Endothelial cell of umbilical vein (primary cell): ENCODE measurements at regions not wholly inside any gene's neighbourhood (a gene's known extent, or its start where the extent isn't known, plus 50 kb on each side); places are given as distances from the start of the nearest gene placed in this dataset.

Experiments used
- BruUV-seq: library from RNA; stranded (reverse); fragments of 400-500 nt; replicated peaks from 2 replicates; lab custom pipeline; 2021; lab: Mats Ljungman, UMichigan
- CTCF ChIA-PET: fragments of 300-600, 350-600 bp; sonication (Branson Sonifier 250); formaldehyde crosslinking; loops from one replicate; lab custom pipeline; 2021; ENCODE audit warnings: antibody characterized with exemption, inconsistent platforms; lab: Charles Lee
- POLR2A ChIA-PET: fragments of 300-600, 350-600 bp; sonication (Branson Sonifier 250); formaldehyde crosslinking; loops from one replicate; lab custom pipeline; 2021; ENCODE audit warnings: antibody characterized with exemption, inconsistent platforms; lab: Charles Lee
- DNase-seq: peaks from one replicate; pipeline ENCODE4 v3.0.0-alpha.2; 2011; ENCODE audit warnings: low read depth, low spot score
- FAIRE-seq: peaks from 2 replicates; lab custom pipeline; 2011; peaks lifted over from hg19 to GRCh38; lab: Jason Lieb, UNC
- H2AFZ ChIP-seq: 2 replicates; pipeline ENCODE4 v1.6.0; 2012; ENCODE audit warnings: low read depth, low read length, control low read depth, inconsistent platforms
- H3K27ac ChIP-seq: 2 replicates; pipeline ENCODE4 v1.5.1; 2011; ENCODE audit warnings: low read depth, mild to moderate bottlenecking, control low read depth, low read length, moderate library complexity; ENCODE audit not compliant: insufficient read depth
- H3K27me3 ChIP-seq, 2 experiments: 2 replicates each; pipeline versions ENCODE4 v1.6.0 to v1.6.1; 2011; ENCODE audit warnings: low read length in 2 of 2, mixed read lengths in 1 of 2; ENCODE audit not compliant: control insufficient read depth in 2 of 2, insufficient read depth in 2 of 2
- H3K36me3 ChIP-seq, 2 experiments: 2 replicates in 1 of 2; 3 replicates in 1 of 2; pipeline ENCODE4 v1.5.1; 2011; ENCODE audit warnings: low read length in 2 of 2, mild to moderate bottlenecking in 1 of 2, moderate library complexity in 1 of 2; ENCODE audit not compliant: control insufficient read depth in 2 of 2, insufficient read depth in 2 of 2; ENCODE audit errors: extremely low read depth in 1 of 2
- H3K4me1 ChIP-seq: 3 replicates; pipeline ENCODE4 v1.5.1; 2011; ENCODE audit warnings: mild to moderate bottlenecking, low read length; ENCODE audit not compliant: control insufficient read depth, insufficient read depth; ENCODE audit errors: extremely low read depth
- H3K4me2 ChIP-seq: 2 replicates; pipeline ENCODE4 v1.6.1; 2011; ENCODE audit warnings: low read length, control low read depth, mixed read lengths; ENCODE audit not compliant: insufficient read depth
- H3K4me3 ChIP-seq, 3 experiments: fragments of 200-600 bp in 1 of 3; sonication (generic), shearing (Covaris generic) in 1 of 3; replicated peaks in 1 of 3; 2 replicates each; pipeline ENCODE4 v1.5.1; 2011 to 2016; ENCODE audit warnings: control low read depth in 3 of 3, low read length in 3 of 3, mild to moderate bottlenecking in 2 of 3, inconsistent platforms in 1 of 3, low read depth in 1 of 3, moderate library complexity in 1 of 3; ENCODE audit not compliant: insufficient read depth in 1 of 3
- H3K79me2 ChIP-seq: 2 replicates; pipeline ENCODE4 v1.6.0; 2012; ENCODE audit warnings: low read length, inconsistent platforms; ENCODE audit not compliant: control insufficient read depth, insufficient read depth
- H3K9ac ChIP-seq: replicated peaks from 2 replicates; pipeline ENCODE3; 2011; ENCODE audit warnings: low read length, control low read depth; ENCODE audit not compliant: insufficient read depth; ENCODE audit errors: extremely low read depth
- H3K9me1 ChIP-seq: replicated peaks from 3 replicates; pipeline ENCODE4 v1.6.0; 2011; ENCODE audit warnings: mild to moderate bottlenecking, low read length; ENCODE audit not compliant: control insufficient read depth, insufficient read depth; ENCODE audit errors: extremely low read depth
- H3K9me3 ChIP-seq: replicated peaks from 2 replicates; pipeline ENCODE4 v1.5.1; 2012; ENCODE audit warnings: low read length, inconsistent platforms; ENCODE audit not compliant: control insufficient read depth, insufficient read depth
- H4K20me1 ChIP-seq: replicated peaks from 2 replicates; pipeline ENCODE3; 2011; ENCODE audit warnings: mild to moderate bottlenecking, low read length; ENCODE audit not compliant: control insufficient read depth, insufficient read depth; ENCODE audit errors: extremely low read depth
- CTCF ChIP-seq, 2 donors: IDR thresholded peaks; 1 replicate in 1 of 2; 2 replicates in 1 of 2; pipeline ENCODE4 v1.5.1; 2011; ENCODE audit warnings: low read length in 2 of 2, mild to moderate bottlenecking in 2 of 2, moderate library complexity in 2 of 2, control low read depth in 1 of 2, inconsistent platforms in 1 of 2, low read depth in 1 of 2; ENCODE audit not compliant: insufficient read depth in 1 of 2; ENCODE audit errors: extremely low read depth in 1 of 2
- EZH2 ChIP-seq: IDR thresholded peaks from 2 replicates; pipeline ENCODE4 v1.6.1; 2012; ENCODE audit warnings: borderline replicate concordance, low read depth, mild to moderate bottlenecking, moderate library complexity, low read length, inconsistent platforms; ENCODE audit not compliant: severe bottlenecking
- FOS ChIP-seq: IDR thresholded peaks from 2 replicates; pipeline ENCODE4 v1.6.1; 2011; ENCODE audit warnings: mild to moderate bottlenecking, low read length, moderate library complexity, borderline replicate concordance; ENCODE audit not compliant: insufficient read depth
- GATA2 ChIP-seq: IDR thresholded peaks from 2 replicates; pipeline ENCODE4 v1.7.0; 2011; ENCODE audit warnings: low read depth, mild to moderate bottlenecking, moderate library complexity, mixed read lengths, low read length; ENCODE audit not compliant: insufficient read length, insufficient read depth
- JUN ChIP-seq: IDR thresholded peaks from 2 replicates; pipeline ENCODE4 v1.6.1; 2011; ENCODE audit warnings: borderline replicate concordance, low read depth; ENCODE audit not compliant: insufficient read length, insufficient read depth
- MAX ChIP-seq: IDR thresholded peaks from 2 replicates; pipeline ENCODE4 v1.6.1; 2011; ENCODE audit not compliant: insufficient read depth, insufficient read length
- MYC ChIP-seq: IDR thresholded peaks from one replicate; pipeline ENCODE4 v1.6.1; 2011; ENCODE audit warnings: mild to moderate bottlenecking, low read depth, low read length
- POLR2A ChIP-seq: IDR thresholded peaks from 2 replicates; pipeline ENCODE4 v1.6.1; 2012; ENCODE audit warnings: low read depth, mild to moderate bottlenecking, control low read depth, low read length
- POLR2AphosphoS5 ChIP-seq: IDR thresholded peaks from 2 replicates; pipeline ENCODE4 v1.6.1; 2012; ENCODE audit warnings: low read depth, mild to moderate bottlenecking, control low read depth, low read length, moderate library complexity; ENCODE audit not compliant: insufficient read depth
- dilution Hi-C: fragments of 300-500 bp; cut with MboI; formaldehyde crosslinking; loops from one replicate; pipeline ENCODE4 v1.15.0; 2019; ENCODE audit warnings: low sequenced_read_pairs; ENCODE audit not compliant: extremely low pct_ligation_motif_present
- intact Hi-C: fragments of 100-400 bp; cut with micrococcal nuclease; formaldehyde crosslinking; loops from one replicate; pipeline ENCODE4 v1.10.0; 2022

GRCh38 chr3:161793194-161793930 lies 296.8 kb downstream of the OTOL1 start:
- no peak for FAIRE-seq
- intact Hi-C loops = no loop called here
- no peaks in the 10 kb centered on the region for H3K4me1 ChIP-seq
- no peak overlapping the region for H3K27ac ChIP-seq
- POLR2A ChIA-PET = no interaction called here
- no peaks in the 10 kb centered on the region for H3K79me2 ChIP-seq
- H3K9me3 ChIP-seq = peaks cover 3% of the 10 kb centered on the region
- no peak for DNase-seq
- H3K9ac ChIP-seq = no peak overlapping the region
- H2AFZ ChIP-seq = no peak overlapping the region
- no peak overlapping the region for H3K4me3 ChIP-seq
- no peaks in the 10 kb centered on the region for H3K36me3 ChIP-seq
- H3K4me2 ChIP-seq = no peak overlapping the region
- no peaks in the 10 kb centered on the region for H3K27me3 ChIP-seq
- no peaks in the 10 kb centered on the region for H4K20me1 ChIP-seq
- BruUV-seq = no TSS peak
- TF ChIP-seq JUN (no peak), EZH2 (no peak), FOS (no peak), CTCF (IDR thresholded peaks at IDR 0.05; ENCODE audit: extremely low read depth in 1 of 2, insufficient read depth in 1 of 2, low read depth in 1 of 2, low read length in 2 of 2) (no peak), MAX (no peak), POLR2AphosphoS5 (no peak), GATA2 (no peak), MYC (no peak), POLR2A (no peak)
- CTCF ChIA-PET = no interaction called here
- no peaks in the 10 kb centered on the region for H3K9me1 ChIP-seq
- dilution Hi-C loops = no loop called here
